GM23338 (cell line): ENCODE measurements at regions not wholly inside any gene's neighbourhood (a gene's known extent, or its start where the extent isn't known, plus 50 kb on each side); places are given as distances from the start of the nearest gene placed in this dataset.

ENCODE experiments used
- ATAC-seq: fragments of 200-7000 bp; cut with Tn5 transposase; 3 replicates; pipeline ENCODE4 v1.9.1; 2020
- DNase-seq: peaks from one replicate; pipeline ENCODE4 v3.0.0-alpha.2; 2015; ENCODE audit warnings: low spot score
- H2AFZ ChIP-seq: fragments of 200-600 bp; sonication (generic); 2 replicates; pipeline ENCODE4 v1.8.0; 2016; ENCODE audit warnings: antibody characterized with exemption, mild to moderate bottlenecking, moderate library complexity
- H3F3A ChIP-seq: fragments of 200-600 bp; sonication (generic); replicated peaks from 2 replicates; pipeline ENCODE4 v1.8.0; 2017; ENCODE audit warnings: antibody characterized with exemption, mixed run types, low read depth
- H3K27ac ChIP-seq: fragments of 200-600 bp; sonication (generic); 2 replicates; pipeline ENCODE4 v1.6.1; 2016; ENCODE audit warnings: low read depth
- H3K27me3 ChIP-seq: fragments of 200-600 bp; sonication (generic); 2 replicates; pipeline ENCODE4 v1.8.0; 2016; ENCODE audit warnings: mild to moderate bottlenecking, mixed run types, moderate library complexity; ENCODE audit not compliant: insufficient read depth
- H3K36me3 ChIP-seq: fragments of 200-600 bp; sonication (generic); 2 replicates; pipeline ENCODE4 v1.8.0; 2016; ENCODE audit warnings: mild to moderate bottlenecking; ENCODE audit not compliant: insufficient read depth
- H3K4me1 ChIP-seq: fragments of 200-600 bp; sonication (generic); 2 replicates; pipeline ENCODE4 v1.8.0; 2016; ENCODE audit warnings: mild to moderate bottlenecking, moderate library complexity; ENCODE audit not compliant: insufficient read depth
- H3K4me2 ChIP-seq: fragments of 200-600 bp; sonication (generic); 2 replicates; pipeline ENCODE4 v1.7.1; 2017; ENCODE audit warnings: mixed run types
- H3K4me3 ChIP-seq: fragments of 200-600 bp; sonication (generic); 2 replicates; pipeline ENCODE4 v1.6.1; 2016; ENCODE audit warnings: mixed run types
- H3K79me2 ChIP-seq: fragments of 200-600 bp; sonication (generic); replicated peaks from 2 replicates; pipeline ENCODE4 v1.8.0; 2017; ENCODE audit warnings: mild to moderate bottlenecking; ENCODE audit not compliant: insufficient read depth
- H3K9me2 ChIP-seq: fragments of 200-600 bp; sonication (generic); 2 replicates; pipeline ENCODE4 v1.8.0; 2017; ENCODE audit not compliant: insufficient read depth
- H4K20me1 ChIP-seq: fragments of 200-600 bp; sonication (generic); replicated peaks from 2 replicates; pipeline ENCODE4 v1.8.0; 2017; ENCODE audit warnings: mild to moderate bottlenecking; ENCODE audit not compliant: insufficient read depth
- H3K27ac Mint-ChIP-seq: 2 replicates; pipeline ENCODE4 v1.8.0; 2020; ENCODE audit warnings: inconsistent platforms, mild to moderate bottlenecking, moderate library complexity, mixed read lengths
- H3K27me3 Mint-ChIP-seq: 3 replicates; pipeline ENCODE4 v1.8.0; 2022; ENCODE audit warnings: low read depth, mild to moderate bottlenecking, moderate library complexity, mixed read lengths, inconsistent platforms; ENCODE audit not compliant: insufficient read depth, poor library complexity
- H3K36me3 Mint-ChIP-seq: 3 replicates; pipeline ENCODE4 v1.8.0; 2021; ENCODE audit warnings: low read depth, mild to moderate bottlenecking, inconsistent platforms, moderate library complexity, mixed read lengths
- H3K4me1 Mint-ChIP-seq: 3 replicates; pipeline ENCODE4 v1.8.0; 2020; ENCODE audit warnings: mild to moderate bottlenecking, inconsistent platforms, mixed read lengths
- H3K4me3 Mint-ChIP-seq: 3 replicates; pipeline ENCODE4 v1.8.0; 2021; ENCODE audit warnings: moderate library complexity, mild to moderate bottlenecking, inconsistent platforms, mixed read lengths
- H3K9me3 Mint-ChIP-seq: 3 replicates; pipeline ENCODE4 v1.8.0; 2020; ENCODE audit warnings: moderate library complexity, mild to moderate bottlenecking, inconsistent platforms, mixed read lengths
- CREB1 ChIP-seq: fragments of 250-450 bp; sonication (Bioruptor Pico); IDR thresholded peaks from 2 replicates; pipeline ENCODE4 v1.5.0; 2020; ENCODE audit warnings: low read depth, mild to moderate bottlenecking, moderate library complexity
- EZH2 ChIP-seq: fragments of 200-600 bp; sonication (generic); IDR thresholded peaks from one replicate; pipeline ENCODE4 v1.8.0; 2017; ENCODE audit warnings: antibody characterized with exemption, mild to moderate bottlenecking, low read depth; ENCODE audit not compliant: unreplicated experiment
- EZH2phosphoT487 ChIP-seq: fragments of 200-600 bp; sonication (generic); IDR thresholded peaks from one replicate; pipeline ENCODE4 v1.8.1; 2018; ENCODE audit warnings: antibody characterized with exemption; ENCODE audit not compliant: unreplicated experiment
- STAT1 ChIP-seq: IDR thresholded peaks from one replicate; pipeline ENCODE4 v1.6.1; 2016; ENCODE audit warnings: antibody characterized with exemption; ENCODE audit not compliant: unreplicated experiment
- ZNF331 ChIP-seq: fragments of 250-450 bp; sonication (Bioruptor Pico); IDR thresholded peaks from 2 replicates; pipeline ENCODE4 v1.5.0; 2020; ENCODE audit warnings: low read depth, mild to moderate bottlenecking, moderate library complexity
- ZNF462 ChIP-seq: fragments of 250-450 bp; sonication (Bioruptor Pico); IDR thresholded peaks from 2 replicates; pipeline ENCODE4 v1.5.0; 2020; ENCODE audit warnings: mild to moderate bottlenecking, moderate library complexity
- TF ChIP-seq, protein P1 (sequence below): IDR thresholded peaks from 2 replicates; pipeline ENCODE4 v1.6.1; 2016; ENCODE audit warnings: antibody characterized with exemption

GRCh38 chr7:85664341-85664740, 477.5 kb upstream of the SEMA3D start (continued):
- TF ChIP-seq, protein P1, sequence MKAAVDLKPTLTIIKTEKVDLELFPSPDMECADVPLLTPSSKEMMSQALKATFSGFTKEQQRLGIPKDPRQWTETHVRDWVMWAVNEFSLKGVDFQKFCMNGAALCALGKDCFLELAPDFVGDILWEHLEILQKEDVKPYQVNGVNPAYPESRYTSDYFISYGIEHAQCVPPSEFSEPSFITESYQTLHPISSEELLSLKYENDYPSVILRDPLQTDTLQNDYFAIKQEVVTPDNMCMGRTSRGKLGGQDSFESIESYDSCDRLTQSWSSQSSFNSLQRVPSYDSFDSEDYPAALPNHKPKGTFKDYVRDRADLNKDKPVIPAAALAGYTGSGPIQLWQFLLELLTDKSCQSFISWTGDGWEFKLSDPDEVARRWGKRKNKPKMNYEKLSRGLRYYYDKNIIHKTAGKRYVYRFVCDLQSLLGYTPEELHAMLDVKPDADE = no peak
- TF ChIP-seq ZNF462 (CRISPR knock-in tag) = no peak

DNA sequence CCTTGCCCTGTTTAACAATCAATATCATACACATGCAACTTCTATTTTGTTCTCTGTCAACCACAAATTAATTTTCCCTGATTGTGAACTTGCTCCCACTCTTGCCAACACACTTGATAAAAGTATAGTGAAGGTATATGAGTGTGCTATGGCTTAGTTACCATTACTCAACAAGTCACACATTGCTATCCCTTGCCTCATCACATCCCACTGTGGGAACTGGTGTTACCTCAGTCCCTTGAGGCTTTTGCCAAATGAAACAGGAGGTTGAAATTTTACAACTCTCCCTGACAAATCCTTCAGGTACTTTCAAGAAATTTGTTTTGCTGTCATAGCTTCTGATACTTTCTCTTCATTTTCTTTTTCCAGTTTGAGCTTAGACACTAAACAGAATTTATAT, 472.5 kb upstream of the SEMA3D start:
- H3K27me3 ChIP-seq = no peaks in the 10 kb centered on the region
- ATAC-seq = no peak
- no peaks in the 10 kb centered on the region for H3K4me1 ChIP-seq

DNA sequence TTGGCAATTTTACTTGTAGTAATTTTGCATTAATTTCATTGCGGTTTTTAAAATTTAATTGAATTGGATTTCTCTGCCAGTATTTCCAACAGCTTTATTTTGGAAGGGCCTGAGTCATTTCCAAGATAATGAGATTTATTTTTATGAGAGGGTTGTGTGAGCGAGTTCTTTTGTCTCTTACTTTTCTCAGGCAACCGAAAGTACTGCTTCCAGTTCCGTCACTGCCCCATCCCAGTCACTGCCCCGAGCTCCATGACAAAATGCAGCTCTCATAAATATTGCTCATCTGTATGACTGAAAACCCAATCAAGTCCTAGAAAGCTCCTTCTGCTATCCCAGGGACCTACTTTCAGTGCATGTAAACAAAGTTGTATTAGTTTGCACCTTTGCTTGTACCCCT, 468.4 kb upstream of the SEMA3D start:
- no peaks in the 10 kb centered on the region for H3K4me1 Mint-ChIP-seq
- peak overlapping the region; percentile 44; the same call in 1 of the 2 replicates for H2AFZ ChIP-seq
- no peak for TF ChIP-seq STAT1
- TF ChIP-seq, protein P1 = no peak
- no peak for TF ChIP-seq CREB1 (CRISPR knock-in tag)
- no peak for TF ChIP-seq ZNF331
- no peak for TF ChIP-seq EZH2

More for the DNA sequence above, 472.5 kb upstream of the SEMA3D start:
- H3K79me2 ChIP-seq = no peaks in the 10 kb centered on the region
- H3F3A ChIP-seq = no peaks in the 10 kb centered on the region
- Mint-ChIP-seq H3K4me3 (no peak overlapping the region), H3K36me3 (no peaks in the 10 kb centered on the region), H3K4me1 (no peaks in the 10 kb centered on the region), H3K9me3 (no peaks in the 10 kb centered on the region), H3K27ac (no peak overlapping the region), H3K27me3 (no peaks in the 10 kb centered on the region)
- no peak overlapping the region for H2AFZ ChIP-seq
- H4K20me1 ChIP-seq = no peaks in the 10 kb centered on the region
- no peak overlapping the region for H3K27ac ChIP-seq
- H3K4me3 ChIP-seq = no peak overlapping the region
- TF ChIP-seq STAT1 = no peak
- no peak for TF ChIP-seq EZH2phosphoT487
- DNase-seq = no peak
- H3K36me3 ChIP-seq = no peaks in the 10 kb centered on the region
- no peak overlapping the region for H3K4me2 ChIP-seq
- no peaks in the 10 kb centered on the region for H3K9me2 ChIP-seq

More for the DNA sequence above, 468.4 kb upstream of the SEMA3D start:
- H3K9me3 Mint-ChIP-seq = no peaks in the 10 kb centered on the region
- H3K27me3 Mint-ChIP-seq = no peaks in the 10 kb centered on the region
- no peak overlapping the region for H3K27ac Mint-ChIP-seq
- Histone ChIP-seq H3K4me1 (no peaks in the 10 kb centered on the region; the same call in 1 of the 2 replicates), H3K4me2 (no peak overlapping the region), H3F3A (no peaks in the 10 kb centered on the region), H3K79me2 (no peaks in the 10 kb centered on the region), H3K9me2 (no peaks in the 10 kb centered on the region), H3K4me3 (no peak overlapping the region), H3K36me3 (no peaks in the 10 kb centered on the region), H3K27me3 (no peaks in the 10 kb centered on the region), H3K27ac (no peak overlapping the region), H4K20me1 (no peaks in the 10 kb centered on the region)
- ATAC-seq (no peak), DNase-seq (no peak)
- no peak overlapping the region for H3K4me3 Mint-ChIP-seq
- no peaks in the 10 kb centered on the region for H3K36me3 Mint-ChIP-seq
